DMS 273 (cell line): ENCODE measurements at regions not wholly inside any gene's neighbourhood (a gene's known extent, or its start where the extent isn't known, plus 50 kb on each side); places are given as distances from the start of the nearest gene placed in this dataset.
A peak's percentile ranks its signal among the peaks of the same experiment; 100 is the strongest.

ENCODE experiments used
- DNase-seq: peaks from one replicate; lab custom pipeline; 2025; ENCODE audit not compliant: unreplicated experiment; lab: John Stamatoyannopoulos, UW

- no peak for DNase-seq
Measured at GRCh38 chr22:25366408-25366807, 147.0 kb downstream of the CRYBB2 start.

GRCh38 chr22:25366876-25367466 is 147.5 kb downstream of the CRYBB2 start:
- no peak for DNase-seq

GRCh38 chr22:25367756-25368155 is 148.3 kb downstream of the CRYBB2 start:
- DNase-seq: no peak

GRCh38 chr22:25368271-25368670 is 148.8 kb downstream of the CRYBB2 start:
- peak; percentile 16 for DNase-seq

- no peak for DNase-seq
Measured at GRCh38 chr22:25369041-25369440, 149.6 kb downstream of the CRYBB2 start.

- no peak for DNase-seq
Measured at GRCh38 chr22:25370322-25370721, 150.9 kb downstream of the CRYBB2 start.

GRCh38 chr22:25372000-25372595 is 152.7 kb downstream of the CRYBB2 start:
- no peak for DNase-seq

- DNase-seq: no peak
Measured at GRCh38 chr22:25373961-25374360, 154.5 kb downstream of the CRYBB2 start.

- DNase-seq: no peak
Measured at GRCh38 chr22:25374869-25375268, 155.4 kb downstream of the CRYBB2 start.

GRCh38 chr22:25375683-25376082 is 156.2 kb downstream of the CRYBB2 start:
- DNase-seq: no peak

GRCh38 chr22:25377699-25378098 is 158.3 kb downstream of the CRYBB2 start:
- no peak for DNase-seq

GRCh38 chr22:25380122-25380747 is 160.8 kb downstream of the CRYBB2 start:
- DNase-seq: no peak

GRCh38 chr22:25382762-25383161 is 163.3 kb downstream of the CRYBB2 start:
- DNase-seq: no peak

GRCh38 chr22:25383278-25383820 is 163.9 kb downstream of the CRYBB2 start:
- no peak for DNase-seq

- no peak for DNase-seq
Measured at GRCh38 chr22:25383892-25384291, 164.5 kb downstream of the CRYBB2 start.

GRCh38 chr22:25386538-25386884 is 167.1 kb downstream of the CRYBB2 start:
- no peak for DNase-seq

- no peak for DNase-seq
Measured at GRCh38 chr22:25388415-25388814, 169.0 kb downstream of the CRYBB2 start.

GRCh38 chr22:25388866-25389540 is 169.6 kb downstream of the CRYBB2 start:
- DNase-seq: no peak

GRCh38 chr22:25389541-25389919 is 170.1 kb downstream of the CRYBB2 start:
- no peak for DNase-seq

- no peak for DNase-seq
Measured at GRCh38 chr22:25390297-25391240, 171.1 kb downstream of the CRYBB2 start.

- no peak for DNase-seq
Measured at GRCh38 chr22:25392584-25392983, 171.9 kb upstream of the GRK3 start.
